ENCODE measurements at regions not wholly inside any gene's neighbourhood (a gene's known extent, or its start where the extent isn't known, plus 50 kb on each side); places are given as distances from the start of the nearest gene placed in this dataset.

DNA sequence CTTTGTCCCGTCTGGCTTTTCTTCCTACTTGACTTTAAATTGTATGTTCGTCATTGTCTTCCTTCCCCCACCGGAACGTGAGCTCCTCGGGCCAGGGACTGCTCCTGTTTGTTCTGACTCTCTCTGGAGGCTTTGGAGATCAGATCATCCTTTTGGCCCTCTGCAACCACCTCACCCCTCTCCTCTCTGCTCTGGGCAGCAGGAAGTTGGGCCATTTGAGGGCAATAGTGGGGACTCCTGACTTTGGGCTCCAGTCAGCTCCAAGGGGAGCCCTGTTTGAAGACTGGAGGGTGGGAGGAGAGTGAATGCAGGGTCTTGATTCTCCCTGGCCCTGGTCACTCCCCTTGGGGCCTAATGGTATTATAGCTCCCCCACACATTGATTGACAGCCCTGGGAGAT lies 186.3 kb upstream of the B3GAT1 start:
- TF ChIP-seq EZH2phosphoT487 (IDR thresholded peaks at IDR 0.05; ENCODE audit: low read depth) = no peak
- no peak for TF ChIP-seq CTCF (IDR thresholded peaks at IDR 0.05; ENCODE audit: low read depth, low read length)
